ENCODE measurements at regions not wholly inside any gene's neighbourhood (a gene's known extent, or its start where the extent isn't known, plus 50 kb on each side); places are given as distances from the start of the nearest gene placed in this dataset.

DNA sequence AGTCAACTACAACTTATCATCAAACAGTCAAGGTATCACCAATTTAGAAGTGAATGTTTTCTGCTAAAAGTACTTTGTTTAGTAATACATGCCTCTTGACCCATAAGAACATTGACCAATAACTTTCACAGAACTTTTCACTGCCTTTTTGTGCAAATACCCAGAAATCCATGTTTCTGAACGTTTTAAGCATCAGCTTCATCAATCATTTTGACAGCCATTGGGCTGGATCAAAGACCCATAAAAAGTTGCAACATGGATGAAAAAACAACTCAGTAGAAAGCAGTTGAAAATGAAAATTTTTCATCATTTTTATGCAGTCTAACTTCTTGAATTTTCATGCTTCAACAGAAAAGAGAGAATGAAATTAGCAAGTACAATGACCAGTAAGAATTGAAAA is 466.7 kb downstream of the TRAM1L1 start (continued):
- TF ChIP-seq PRDM2 (tag by site-specific recombination; IDR thresholded peaks at IDR 0.05; ENCODE audit: borderline replicate concordance): no peak
- no peak for TF ChIP-seq ZNF585B (tag by site-specific recombination; IDR thresholded peaks at IDR 0.05)
- no peak for TF ChIP-seq ZNF571 (tag by site-specific recombination; IDR thresholded peaks at IDR 0.05)
- no peak for TF ChIP-seq ZNF366 (tag by site-specific recombination; conservative IDR thresholded peaks at IDR 0.05)
- no peak for TF ChIP-seq ZNF561 (tag by site-specific recombination; IDR thresholded peaks at IDR 0.05; ENCODE audit: borderline replicate concordance)
- TF ChIP-seq SETDB1 (IDR thresholded peaks at IDR 0.05; ENCODE audit: insufficient read length, low read length): no peak
- no peak for TF ChIP-seq ZNF26 (tag by site-specific recombination; IDR thresholded peaks at IDR 0.05)
- no peak for TF ChIP-seq KLF10 (tag by site-specific recombination; IDR thresholded peaks at IDR 0.05)
- no peak for TF ChIP-seq ZNF311 (tag by site-specific recombination; IDR thresholded peaks at IDR 0.05; ENCODE audit: borderline replicate concordance)
- no peak for TF ChIP-seq YY1 (tag by site-specific recombination; IDR thresholded peaks at IDR 0.05)
- TF ChIP-seq OSR2 (tag by site-specific recombination; IDR thresholded peaks at IDR 0.05): no peak
- no peak for TF ChIP-seq ZNF473 (tag by site-specific recombination; IDR thresholded peaks at IDR 0.05)
- no peak for TF ChIP-seq SP7 (tag by site-specific recombination; IDR thresholded peaks at IDR 0.05)
- TF ChIP-seq ZSCAN23 (tag by site-specific recombination; IDR thresholded peaks at IDR 0.05): no peak
- no peak for TF ChIP-seq ZNF19 (tag by site-specific recombination; IDR thresholded peaks at IDR 0.05; ENCODE audit: low read depth)

GRCh38 chr4:116603096-116603495 is 482.3 kb downstream of the TRAM1L1 start:
- no peak overlapping the region for H3K27ac ChIP-seq (ENCODE audit: extremely low read depth, low read depth, low read length)
- no peaks in the 10 kb centered on the region for H3K9me3 ChIP-seq (ENCODE audit: control insufficient read depth, insufficient read depth, low read depth, low read length)
- H3K4me3 ChIP-seq (ENCODE audit: low read depth, low read length): no peak overlapping the region
- no peaks in the 10 kb centered on the region for H3K36me3 ChIP-seq (ENCODE audit: control insufficient read depth in 2 of 2, insufficient read depth in 1 of 2, low read length in 2 of 2)
- ChIA-PET CTCF (no interaction called here), POLR2A (no interaction called here)
- TF ChIP-seq ZNF768 (tag by site-specific recombination; IDR thresholded peaks at IDR 0.05) (no peak), REST (tag by site-specific recombination; IDR thresholded peaks at IDR 0.05) (no peak), ZBTB1 (tag by site-specific recombination; IDR thresholded peaks at IDR 0.05) (no peak), GLIS1 (tag by site-specific recombination; IDR thresholded peaks at IDR 0.05) (no peak), ZBTB49 (tag by site-specific recombination; IDR thresholded peaks at IDR 0.05; ENCODE audit: low read depth) (no peak), ZNF555 (tag by site-specific recombination; conservative IDR thresholded peaks at IDR 0.05) (no peak), WT1 (tag by site-specific recombination; IDR thresholded peaks at IDR 0.05) (no peak)
- H3K4me1 ChIP-seq (ENCODE audit: control insufficient read depth, insufficient read depth, low read length): no peaks in the 10 kb centered on the region
